Right atrium auricular region (tissue), 2 donors: ENCODE measurements at regions not wholly inside any gene's neighbourhood (a gene's known extent, or its start where the extent isn't known, plus 50 kb on each side); places are given as distances from the start of the nearest gene placed in this dataset.

Experiments used
- DNase-seq: peaks from one replicate; pipeline ENCODE4 v3.0.0-alpha.2; 2019; ENCODE audit warnings: low spot score
- H3K27ac ChIP-seq, 2 donors: fragments of 200-600 bp; sonication (generic); 1 replicate in 1 of 2; 2 replicates in 1 of 2; pipeline ENCODE4 v1.5.1; 2016 to 2019
- H3K27me3 ChIP-seq, 2 donors: fragments of 200-600 bp; sonication (generic); one replicate each; pipeline versions ENCODE4 v1.5.1 to v1.6.0; 2017 to 2019
- H3K36me3 ChIP-seq: fragments of 200-600 bp; sonication (generic); one replicate; pipeline ENCODE4 v1.5.1; 2016
- H3K4me1 ChIP-seq, 2 donors: fragments of 200-600 bp; sonication (generic); one replicate each; pipeline versions ENCODE4 v1.5.1 to v1.6.0; 2017 to 2019
- H3K4me3 ChIP-seq, 2 donors: fragments of 200-600 bp; sonication (generic); 1 replicate in 1 of 2; 2 replicates in 1 of 2; pipeline ENCODE4 v1.5.1; 2017 to 2019; ENCODE audit warnings: mild to moderate bottlenecking in 1 of 2, moderate library complexity in 1 of 2
- H3K9me3 ChIP-seq, 2 donors: fragments of 200-600 bp; sonication (generic); one replicate each; pipeline ENCODE4 v1.5.1; 2019
- CTCF ChIP-seq, 2 donors: fragments of 200-600 bp; sonication (generic); IDR thresholded peaks; one replicate each; pipeline ENCODE4 v1.5.1; 2019; ENCODE audit warnings: antibody characterized with exemption in 2 of 2

DNA sequence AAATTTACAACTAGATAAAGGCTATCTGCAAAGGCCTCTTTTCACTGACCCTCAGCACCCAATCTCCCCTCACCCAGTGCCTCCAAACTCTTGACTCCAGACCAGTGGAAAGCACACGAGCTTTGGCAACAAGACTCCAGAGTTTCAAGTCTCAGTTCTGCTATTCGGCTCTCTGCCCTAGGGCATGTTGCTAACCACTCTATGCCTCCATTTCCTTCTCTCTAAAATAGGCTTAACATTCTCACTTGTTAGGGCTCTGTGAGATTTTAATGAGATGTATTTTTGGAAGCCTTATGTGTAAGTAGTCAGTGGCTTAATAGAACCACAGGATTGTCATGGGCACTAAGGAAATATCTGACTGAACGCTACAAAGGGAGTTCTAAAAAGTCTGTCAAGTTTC lies 116.5 kb upstream of the IQCM start:
- no peak for DNase-seq
- TF ChIP-seq CTCF (IDR thresholded peaks at IDR 0.05): no peak
- H3K4me1 ChIP-seq: no peaks in the 10 kb centered on the region

DNA sequence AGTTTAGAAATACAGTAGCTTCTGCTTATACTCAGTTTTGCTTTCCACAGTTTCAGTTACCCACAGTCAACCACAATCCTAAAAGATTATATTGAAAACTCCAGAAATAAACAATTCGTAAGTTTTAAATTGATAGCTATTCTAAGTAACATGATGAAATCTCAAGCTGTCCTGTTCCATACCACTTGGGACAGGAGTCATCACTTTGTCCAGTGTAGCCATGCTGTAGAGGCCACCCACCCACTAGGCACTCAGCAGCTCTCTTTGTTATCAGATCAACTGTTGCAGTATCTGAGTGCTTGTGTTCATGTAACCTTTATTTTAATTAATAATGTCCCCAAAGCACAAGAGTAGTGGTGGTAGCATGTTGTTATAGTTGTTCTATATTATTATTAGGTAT lies 117.5 kb upstream of the IQCM start:
- no peaks in the 10 kb centered on the region for H3K9me3 ChIP-seq
- TF ChIP-seq CTCF (IDR thresholded peaks at IDR 0.05): no peak

More for the DNA sequence above, 116.5 kb upstream of the IQCM start:
- no peaks in the 10 kb centered on the region for H3K27me3 ChIP-seq
- H3K36me3 ChIP-seq: no peaks in the 10 kb centered on the region
- H3K4me3 ChIP-seq: no peak overlapping the region
- no peaks in the 10 kb centered on the region for H3K9me3 ChIP-seq
- H3K27ac ChIP-seq: no peak overlapping the region

DNA sequence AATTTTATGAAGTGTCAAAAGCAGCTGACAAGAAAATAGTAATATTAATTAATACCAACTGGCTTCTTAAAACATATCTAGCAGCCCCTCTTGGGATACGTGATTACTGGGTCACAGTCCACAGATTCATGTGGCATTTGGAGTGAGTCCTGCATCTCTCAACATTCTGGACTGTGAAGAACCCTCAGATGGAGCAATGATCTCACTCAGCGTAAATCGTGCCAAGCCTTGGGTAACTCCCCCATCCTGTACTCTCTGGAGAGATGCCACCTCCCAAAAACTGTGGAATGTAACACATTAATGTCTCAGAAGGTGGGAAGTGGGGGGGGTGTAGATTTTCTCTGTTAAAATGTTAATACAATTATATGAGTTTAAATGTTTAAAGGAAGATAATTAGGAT lies 118.2 kb upstream of the IQCM start:
- H3K36me3 ChIP-seq: no peaks in the 10 kb centered on the region
- TF ChIP-seq CTCF (IDR thresholded peaks at IDR 0.05): no peak
- no peaks in the 10 kb centered on the region for H3K4me1 ChIP-seq
- H3K27ac ChIP-seq: no peak overlapping the region
- no peak for DNase-seq
- no peaks in the 10 kb centered on the region for H3K9me3 ChIP-seq
- H3K4me3 ChIP-seq: no peak overlapping the region
- no peaks in the 10 kb centered on the region for H3K27me3 ChIP-seq

More for the DNA sequence above, 117.5 kb upstream of the IQCM start:
- no peaks in the 10 kb centered on the region for H3K36me3 ChIP-seq
- H3K27ac ChIP-seq: no peak overlapping the region
- no peaks in the 10 kb centered on the region for H3K27me3 ChIP-seq
- H3K4me1 ChIP-seq: no peaks in the 10 kb centered on the region
- no peak overlapping the region for H3K4me3 ChIP-seq
- no peak for DNase-seq

DNA sequence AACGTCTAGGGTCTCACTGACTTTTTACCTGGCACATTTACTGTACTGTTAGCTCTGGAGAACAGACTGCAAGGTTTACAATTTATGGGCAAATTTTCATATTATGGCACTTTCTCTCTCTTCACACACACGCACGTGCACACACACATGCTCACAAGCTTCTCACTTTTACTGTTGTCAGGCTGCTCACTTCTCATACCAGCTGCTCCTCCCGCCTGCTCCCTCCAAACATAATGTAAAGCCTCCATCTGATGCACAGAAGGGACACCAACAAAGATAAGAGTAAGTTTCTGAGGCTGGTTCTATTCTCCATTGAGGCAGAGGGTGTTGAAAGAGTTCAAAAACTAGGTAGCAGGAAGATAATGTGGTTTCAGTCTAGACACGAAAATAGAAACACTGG lies 128.9 kb upstream of the DCLK2 start:
- no peak for DNase-seq
- Histone ChIP-seq H3K9me3 (no peaks in the 10 kb centered on the region), H3K36me3 (no peaks in the 10 kb centered on the region), H3K4me1 (no peaks in the 10 kb centered on the region), H3K27me3 (no peaks in the 10 kb centered on the region), H3K4me3 (no peak overlapping the region), H3K27ac (no peak overlapping the region)
- TF ChIP-seq CTCF (IDR thresholded peaks at IDR 0.05): no peak

- H3K27me3 ChIP-seq: no peaks in the 10 kb centered on the region
- no peak overlapping the region for H3K4me3 ChIP-seq
- no peak for DNase-seq
- no peak for TF ChIP-seq CTCF (IDR thresholded peaks at IDR 0.05)
- H3K4me1 ChIP-seq: no peaks in the 10 kb centered on the region
- H3K36me3 ChIP-seq: no peaks in the 10 kb centered on the region
- H3K27ac ChIP-seq: no peak overlapping the region
- no peaks in the 10 kb centered on the region for H3K9me3 ChIP-seq
Measured at GRCh38 chr4:149951152-149951900, 126.9 kb upstream of the DCLK2 start.

- no peaks in the 10 kb centered on the region for H3K9me3 ChIP-seq
- no peak for DNase-seq
- no peaks in the 10 kb centered on the region for H3K36me3 ChIP-seq
- no peak overlapping the region for H3K27ac ChIP-seq
- TF ChIP-seq CTCF (IDR thresholded peaks at IDR 0.05): no peak
- H3K4me3 ChIP-seq: no peak overlapping the region
- H3K27me3 ChIP-seq: no peaks in the 10 kb centered on the region
- H3K4me1 ChIP-seq: no peaks in the 10 kb centered on the region
Measured at GRCh38 chr4:149952101-149952500, 126.1 kb upstream of the DCLK2 start.
